ENCODE measurements at regions not wholly inside any gene's neighbourhood (a gene's known extent, or its start where the extent isn't known, plus 50 kb on each side); places are given as distances from the start of the nearest gene placed in this dataset.

DNA sequence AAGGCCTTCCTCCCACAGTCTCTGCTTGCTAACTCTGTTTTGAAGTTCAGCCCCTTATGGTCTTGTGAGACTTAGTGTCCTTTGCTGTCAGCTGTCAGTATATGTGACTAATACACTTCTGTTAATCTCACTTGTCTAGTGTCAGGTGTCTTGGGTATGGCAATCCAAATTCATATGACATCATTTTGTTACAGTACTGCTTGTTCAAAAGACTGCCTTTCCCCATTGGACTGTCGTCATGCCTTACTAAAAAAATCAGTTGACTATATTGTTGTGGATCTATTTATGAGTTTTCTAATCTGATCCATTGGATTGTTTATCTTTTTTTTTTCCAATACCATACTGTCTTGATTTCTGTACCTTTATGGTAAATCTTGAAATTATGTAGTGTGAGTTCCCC, 611.4 kb upstream of the HS6ST1 start:
- no peak for DNase-seq
- H3K4me3 Mint-ChIP-seq = no peak overlapping the region
- H3K27ac Mint-ChIP-seq = no peak overlapping the region
- H3K27me3 Mint-ChIP-seq = peaks cover 2% of the 10 kb centered on the region
- intact Hi-C loops (cut with micrococcal nuclease) = no loop called here
- no peaks in the 10 kb centered on the region for H3K4me1 Mint-ChIP-seq
- no peaks in the 10 kb centered on the region for H3K36me3 Mint-ChIP-seq (ENCODE audit: low read depth)
- H3K9me3 Mint-ChIP-seq = no peaks in the 10 kb centered on the region

DNA sequence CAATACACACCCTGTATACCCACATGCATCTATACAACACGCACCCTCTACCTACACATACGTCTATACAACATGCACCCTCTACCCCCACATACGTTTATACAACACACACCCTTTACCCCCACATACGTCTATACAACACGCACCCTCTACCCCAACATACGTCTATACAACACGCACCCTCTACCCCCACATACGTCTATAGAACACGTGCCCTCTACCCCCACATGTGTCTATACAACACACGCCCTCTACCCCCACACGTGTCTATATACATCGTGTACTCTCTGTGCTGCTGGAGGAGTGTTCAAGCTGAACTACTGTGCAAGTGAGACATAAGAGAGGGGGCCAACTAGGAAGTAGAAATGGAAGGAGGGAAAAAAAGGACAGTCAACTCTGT, 621.7 kb upstream of the HS6ST1 start:
- no peak overlapping the region for H3K4me3 Mint-ChIP-seq
- H3K4me1 Mint-ChIP-seq = no peaks in the 10 kb centered on the region
- no peaks in the 10 kb centered on the region for H3K36me3 Mint-ChIP-seq (ENCODE audit: low read depth)
- no peak for DNase-seq
- H3K27ac Mint-ChIP-seq = no peak overlapping the region
- H3K27me3 Mint-ChIP-seq = no peaks in the 10 kb centered on the region
- no peaks in the 10 kb centered on the region for H3K9me3 Mint-ChIP-seq
- intact Hi-C loops (cut with micrococcal nuclease) = no loop called here

DNA sequence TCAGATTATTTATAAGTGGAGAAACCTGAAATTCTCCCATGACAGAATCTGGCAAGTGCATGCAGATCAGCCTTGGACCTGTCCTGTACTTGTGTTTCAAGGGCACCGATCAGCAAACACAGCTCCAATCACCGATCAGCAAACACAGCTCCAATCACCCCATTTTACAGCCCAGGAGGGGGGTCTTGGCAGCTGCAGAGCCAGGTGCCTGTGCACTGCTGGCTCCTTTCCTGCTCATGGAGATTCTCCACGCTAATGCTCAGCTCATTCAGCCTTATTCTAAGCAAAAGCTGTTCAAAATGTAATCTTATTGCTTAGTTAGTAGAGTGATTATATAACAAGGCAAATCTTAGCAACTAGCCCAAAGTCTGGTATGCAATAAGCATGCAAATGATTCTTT, 623.1 kb upstream of the HS6ST1 start:
- Mint-ChIP-seq H3K36me3 (ENCODE audit: low read depth) (no peaks in the 10 kb centered on the region), H3K4me1 (no peaks in the 10 kb centered on the region), H3K9me3 (peaks cover 4% of the 10 kb centered on the region), H3K27me3 (no peaks in the 10 kb centered on the region), H3K27ac (no peak overlapping the region), H3K4me3 (no peak overlapping the region)
- no peak for DNase-seq
- intact Hi-C loops (cut with micrococcal nuclease) = no loop called here

DNA sequence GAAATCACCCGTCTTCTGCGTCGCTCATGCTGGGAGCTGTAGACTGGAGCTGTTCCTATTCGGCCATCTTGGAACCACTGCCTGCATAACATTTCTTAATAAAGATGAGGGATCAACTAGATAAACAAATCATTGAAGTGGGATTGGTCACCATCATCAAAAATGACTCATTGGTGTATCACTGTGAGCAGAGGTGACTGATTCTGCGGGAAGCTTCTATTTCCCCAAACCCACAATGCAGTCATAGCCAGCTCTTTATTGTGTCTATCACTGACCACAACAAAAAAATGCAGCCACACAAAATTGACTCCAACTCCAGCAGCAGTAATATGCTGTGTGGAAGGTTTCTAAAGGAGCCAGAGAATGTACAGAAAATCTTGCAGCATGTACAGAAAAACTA, 630.7 kb upstream of the HS6ST1 start:
- H3K9me3 Mint-ChIP-seq = peaks cover 4% of the 10 kb centered on the region
- H3K4me3 Mint-ChIP-seq = no peak overlapping the region
- H3K27me3 Mint-ChIP-seq = no peaks in the 10 kb centered on the region
- no peak for DNase-seq
- no peaks in the 10 kb centered on the region for H3K36me3 Mint-ChIP-seq (ENCODE audit: low read depth)
- no peaks in the 10 kb centered on the region for H3K4me1 Mint-ChIP-seq
- no peak overlapping the region for H3K27ac Mint-ChIP-seq
- intact Hi-C loops (cut with micrococcal nuclease) = no loop called here

DNA sequence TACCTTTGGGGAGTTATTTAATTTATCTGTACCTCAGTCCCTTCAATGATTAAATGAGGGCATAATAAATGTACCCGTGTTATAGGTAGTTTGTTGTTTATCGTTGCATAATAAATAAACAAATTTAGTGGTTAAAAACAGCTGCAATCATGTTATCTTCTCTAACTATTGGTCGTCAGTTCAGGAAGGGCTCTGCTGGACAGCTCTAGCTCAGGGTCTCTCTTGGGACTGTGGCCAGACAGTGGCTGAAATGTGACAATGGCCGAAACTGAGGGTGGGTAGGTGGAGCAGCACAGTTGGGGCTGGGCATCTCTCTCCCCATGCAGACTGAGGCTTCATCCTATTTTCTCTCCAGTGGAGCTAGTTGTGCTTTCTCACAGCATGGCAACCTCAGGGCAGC, 632.1 kb upstream of the HS6ST1 start:
- Mint-ChIP-seq H3K9me3 (peaks cover 4% of the 10 kb centered on the region), H3K36me3 (ENCODE audit: low read depth) (no peaks in the 10 kb centered on the region)
- intact Hi-C loops (cut with micrococcal nuclease) = no loop called here

DNA sequence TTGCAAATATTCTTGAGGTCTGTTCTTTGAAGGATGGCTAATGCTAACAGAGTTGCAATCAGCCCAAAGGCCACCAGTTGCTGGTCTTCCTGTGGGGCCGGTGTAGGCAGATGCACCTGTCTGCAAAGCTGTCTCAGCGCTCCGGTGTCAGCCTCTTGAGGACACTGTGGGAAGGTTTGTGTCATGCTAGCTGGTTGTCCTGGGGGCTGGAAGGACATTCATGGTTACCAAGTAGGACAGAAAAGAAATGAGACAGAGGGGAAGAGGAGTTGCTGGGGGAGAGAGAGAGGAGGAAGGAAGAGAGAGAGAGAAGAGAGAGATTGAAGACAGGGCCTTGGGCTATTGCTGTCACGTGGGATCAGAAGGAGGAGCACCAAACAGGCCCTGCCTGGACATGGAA, 639.6 kb upstream of the HS6ST1 start:
- intact Hi-C loops (cut with micrococcal nuclease) = no loop called here
- H3K36me3 Mint-ChIP-seq (ENCODE audit: low read depth) = no peaks in the 10 kb centered on the region
- no peaks in the 10 kb centered on the region for H3K4me1 Mint-ChIP-seq
- no peak overlapping the region for H3K27ac Mint-ChIP-seq
- peaks cover 3% of the 10 kb centered on the region for H3K9me3 Mint-ChIP-seq
- no peak overlapping the region for H3K4me3 Mint-ChIP-seq
- no peak for DNase-seq
- H3K27me3 Mint-ChIP-seq = no peaks in the 10 kb centered on the region

More for the DNA sequence above, 632.1 kb upstream of the HS6ST1 start:
- H3K4me1 Mint-ChIP-seq = no peaks in the 10 kb centered on the region
- H3K4me3 Mint-ChIP-seq = no peak overlapping the region
- no peaks in the 10 kb centered on the region for H3K27me3 Mint-ChIP-seq
- H3K27ac Mint-ChIP-seq = no peak overlapping the region
- no peak for DNase-seq

DNA sequence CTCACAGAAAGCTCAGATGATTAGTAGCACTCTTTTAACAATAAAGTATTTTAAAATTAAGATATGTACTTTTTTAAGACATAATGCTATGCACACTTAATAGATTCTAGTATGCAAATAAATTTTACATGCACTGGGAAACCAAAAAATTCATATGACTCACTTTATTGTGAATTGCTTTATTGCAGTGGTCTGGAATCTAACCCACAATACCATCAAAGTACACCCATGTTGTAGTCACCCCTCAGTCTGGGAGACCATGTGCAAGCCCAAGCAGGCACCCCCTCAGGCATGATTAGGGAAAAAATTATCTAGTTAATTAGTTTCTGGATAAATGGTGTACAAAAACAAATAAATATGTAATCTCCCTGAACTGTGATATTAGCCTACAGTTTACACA, 649.0 kb upstream of the HS6ST1 start:
- intact Hi-C loops (cut with micrococcal nuclease) = no loop called here

DNA sequence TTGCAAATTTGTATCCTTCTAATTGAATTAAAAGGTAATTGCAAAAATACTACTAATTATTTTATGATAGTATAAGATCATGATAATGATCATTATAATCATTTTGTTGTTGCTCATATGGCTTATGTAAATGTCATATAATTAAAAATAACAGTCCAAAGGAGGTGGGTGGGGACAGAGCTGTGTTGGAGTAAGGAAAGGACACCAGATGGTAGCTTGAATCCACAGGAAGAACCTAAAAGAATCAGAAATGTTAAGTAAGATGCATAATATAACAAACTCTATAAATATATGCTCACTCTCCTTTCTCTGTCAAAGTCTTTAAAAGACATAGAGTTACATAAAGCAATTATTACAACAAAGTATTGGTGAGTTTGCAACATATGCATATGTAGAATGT, 650.7 kb upstream of the HS6ST1 start:
- Mint-ChIP-seq H3K4me1 (peaks cover 2% of the 10 kb centered on the region), H3K4me3 (no peak overlapping the region), H3K9me3 (no peaks in the 10 kb centered on the region), H3K27me3 (no peaks in the 10 kb centered on the region), H3K27ac (no peak overlapping the region), H3K36me3 (ENCODE audit: low read depth) (no peaks in the 10 kb centered on the region)
- intact Hi-C loops (cut with micrococcal nuclease) = no loop called here
- no peak for DNase-seq

More for the DNA sequence above, 649.0 kb upstream of the HS6ST1 start:
- no peak for DNase-seq
- Mint-ChIP-seq H3K27ac (no peak overlapping the region), H3K36me3 (ENCODE audit: low read depth) (no peaks in the 10 kb centered on the region), H3K27me3 (no peaks in the 10 kb centered on the region), H3K4me3 (no peak overlapping the region), H3K4me1 (peaks cover 2% of the 10 kb centered on the region), H3K9me3 (peaks cover 4% of the 10 kb centered on the region)

DNA sequence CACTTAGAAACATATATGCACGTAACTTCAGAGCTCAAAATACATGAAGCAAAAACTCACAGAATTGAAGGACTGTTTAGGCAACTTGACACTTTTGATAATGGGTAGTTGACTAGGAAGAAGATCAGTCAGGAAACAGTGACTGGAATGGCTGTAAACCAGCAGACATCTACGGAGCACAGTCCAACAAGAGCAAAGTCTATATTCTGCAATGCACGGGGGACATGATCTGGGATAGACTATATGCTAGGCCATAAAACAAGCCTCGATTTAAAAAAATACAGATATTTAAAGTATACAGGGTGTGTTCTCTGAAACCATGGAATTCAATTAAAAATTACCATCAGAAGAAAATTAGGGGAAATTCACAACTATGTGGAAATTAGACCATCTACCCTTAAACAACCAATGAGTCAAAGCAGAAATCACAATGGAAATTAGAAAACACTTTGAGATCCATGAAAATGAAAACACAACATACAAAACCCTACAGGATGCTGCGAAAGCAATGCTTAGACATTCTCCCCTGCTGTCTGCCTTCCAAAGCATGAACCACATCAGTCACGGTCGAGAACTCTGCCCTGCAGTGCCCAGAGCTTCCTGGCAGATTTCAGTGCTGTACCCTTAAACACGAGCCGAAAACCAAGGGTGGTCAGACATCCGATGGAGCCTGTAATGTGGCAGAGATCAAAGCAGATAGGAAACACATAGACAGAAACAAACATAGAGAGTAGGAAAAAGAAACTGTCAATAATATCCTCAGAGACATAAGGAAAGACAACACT, 651.9 kb upstream of the HS6ST1 start:
- Mint-ChIP-seq H3K9me3 (no peaks in the 10 kb centered on the region), H3K4me1 (peaks cover 2% of the 10 kb centered on the region), H3K4me3 (no peak overlapping the region), H3K36me3 (ENCODE audit: low read depth) (no peaks in the 10 kb centered on the region), H3K27ac (no peak overlapping the region), H3K27me3 (no peaks in the 10 kb centered on the region)
- DNase-seq = no peak
- intact Hi-C loops (cut with micrococcal nuclease) = no loop called here

DNA sequence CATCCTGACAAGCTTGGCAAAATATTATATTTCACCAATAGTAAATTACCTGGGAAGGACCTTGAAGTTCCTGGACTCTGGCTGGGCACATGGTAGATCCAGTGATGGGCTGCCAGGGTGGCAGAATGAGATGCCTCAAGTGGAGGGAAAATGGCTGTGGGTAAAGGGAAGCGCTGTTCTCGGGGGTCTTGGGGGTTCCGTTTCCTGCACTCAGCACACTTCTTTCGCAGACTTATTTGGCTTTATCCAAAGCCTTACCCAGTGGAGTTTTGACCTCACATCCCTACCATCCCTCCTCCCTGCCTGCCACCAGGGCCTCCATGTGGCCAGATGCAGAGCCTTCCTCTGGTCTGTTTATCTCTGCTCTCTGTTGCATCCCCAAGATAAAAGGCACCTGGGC, 654.9 kb upstream of the HS6ST1 start:
- no peak for DNase-seq
- no peak overlapping the region for H3K27ac Mint-ChIP-seq
- H3K9me3 Mint-ChIP-seq = no peaks in the 10 kb centered on the region
- intact Hi-C loops (cut with micrococcal nuclease) = no loop called here
- H3K4me1 Mint-ChIP-seq = peaks cover 2% of the 10 kb centered on the region
- no peaks in the 10 kb centered on the region for H3K27me3 Mint-ChIP-seq
- no peak overlapping the region for H3K4me3 Mint-ChIP-seq
- no peaks in the 10 kb centered on the region for H3K36me3 Mint-ChIP-seq (ENCODE audit: low read depth)

DNA sequence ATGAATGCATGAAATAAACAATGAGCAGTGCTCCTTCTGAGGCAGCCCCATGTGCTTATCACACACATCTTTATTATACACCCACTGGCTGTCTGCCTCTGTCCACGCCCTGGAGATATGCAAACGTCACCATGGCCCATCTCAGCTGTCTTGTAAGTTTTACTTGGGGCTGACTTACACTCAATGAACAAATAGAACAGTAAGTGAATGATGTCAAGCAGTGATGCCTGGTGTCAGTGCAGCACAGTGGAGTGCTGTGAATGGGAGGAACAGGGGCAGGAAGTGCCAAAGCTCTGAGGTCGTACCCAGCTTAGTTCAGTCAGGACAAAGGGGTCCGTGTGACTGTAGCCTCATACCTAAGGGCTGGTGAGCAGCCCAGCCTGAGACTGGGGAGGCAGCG, 659.5 kb upstream of the HS6ST1 start:
- Mint-ChIP-seq H3K36me3 (ENCODE audit: low read depth) (no peaks in the 10 kb centered on the region), H3K27ac (no peak overlapping the region), H3K4me3 (no peak overlapping the region), H3K4me1 (no peaks in the 10 kb centered on the region), H3K9me3 (no peaks in the 10 kb centered on the region), H3K27me3 (no peaks in the 10 kb centered on the region)
- no peak for DNase-seq
- intact Hi-C loops (cut with micrococcal nuclease) = no loop called here

DNA sequence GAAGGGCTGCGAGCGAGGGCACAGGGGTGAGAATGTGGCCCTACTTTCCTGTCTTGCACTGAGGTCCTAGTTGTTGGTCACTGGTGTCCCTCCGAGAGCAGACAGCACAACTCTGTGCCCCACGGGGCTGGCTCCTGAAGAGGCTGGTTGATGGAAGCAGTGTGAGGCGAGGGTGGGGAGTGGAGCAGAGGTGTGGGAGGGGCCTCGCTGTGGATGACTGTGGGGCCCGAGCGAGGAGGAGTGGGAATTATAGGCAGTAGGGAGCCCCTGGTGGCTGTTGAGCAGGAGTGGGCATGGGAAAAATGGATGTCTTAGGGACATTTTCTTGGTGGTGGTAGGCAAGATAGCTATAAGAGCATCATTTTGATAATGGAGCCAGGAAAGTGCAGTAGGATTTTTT, 660.5 kb upstream of the HS6ST1 start:
- no peak overlapping the region for H3K4me3 Mint-ChIP-seq

DNA sequence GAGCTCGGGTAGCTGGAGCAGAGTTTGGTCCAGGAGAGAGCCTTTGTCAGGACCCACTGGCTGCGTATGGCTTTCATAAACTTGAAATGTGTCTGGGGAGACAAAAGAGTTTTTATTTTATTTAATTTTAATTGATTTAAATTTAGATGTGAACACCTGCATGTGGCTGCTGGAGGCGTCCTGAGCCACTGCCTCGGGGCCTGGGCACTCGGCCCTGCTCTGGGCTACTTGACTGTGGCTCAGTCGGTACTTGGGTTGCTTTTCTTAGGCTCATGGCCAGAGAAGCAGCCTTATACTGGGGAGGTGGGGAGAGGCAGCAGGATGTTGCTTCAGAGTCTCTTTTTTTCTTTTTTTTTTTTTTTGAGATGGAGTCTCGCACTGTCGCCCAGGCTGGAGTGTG, 661.8 kb upstream of the HS6ST1 start:
- H3K27ac Mint-ChIP-seq = no peak overlapping the region
- no peaks in the 10 kb centered on the region for H3K4me1 Mint-ChIP-seq
- no peaks in the 10 kb centered on the region for H3K36me3 Mint-ChIP-seq (ENCODE audit: low read depth)
- no peaks in the 10 kb centered on the region for H3K27me3 Mint-ChIP-seq
- no peaks in the 10 kb centered on the region for H3K9me3 Mint-ChIP-seq
- no peak overlapping the region for H3K4me3 Mint-ChIP-seq
- intact Hi-C loops (cut with micrococcal nuclease) = no loop called here
- DNase-seq = no peak

More for the DNA sequence above, 660.5 kb upstream of the HS6ST1 start:
- no peaks in the 10 kb centered on the region for H3K9me3 Mint-ChIP-seq
- H3K4me1 Mint-ChIP-seq = no peaks in the 10 kb centered on the region
- no peaks in the 10 kb centered on the region for H3K27me3 Mint-ChIP-seq
- intact Hi-C loops (cut with micrococcal nuclease) = no loop called here
- DNase-seq = no peak
- H3K36me3 Mint-ChIP-seq (ENCODE audit: low read depth) = no peaks in the 10 kb centered on the region
- H3K27ac Mint-ChIP-seq = no peak overlapping the region

DNA sequence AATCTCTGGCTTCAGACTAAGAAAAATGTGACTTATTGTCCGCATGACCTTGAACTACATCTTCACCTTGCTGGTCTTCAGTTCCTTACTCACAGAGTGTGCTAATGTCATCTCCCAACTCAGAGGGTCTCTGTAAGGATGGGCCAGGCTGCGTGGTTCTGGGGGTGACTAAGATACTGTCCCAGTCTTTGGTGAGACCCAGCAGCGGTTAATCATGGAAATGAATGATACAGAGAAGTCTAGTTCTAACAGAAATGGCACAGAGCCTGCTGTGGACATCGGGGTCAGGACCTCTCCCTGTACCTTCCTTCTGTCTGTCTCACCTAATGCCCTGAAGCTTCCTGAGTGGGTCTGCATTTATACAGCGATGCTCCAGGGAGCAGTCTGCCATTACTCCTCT, 662.7 kb upstream of the HS6ST1 start:
- H3K4me1 Mint-ChIP-seq = no peaks in the 10 kb centered on the region
- no peaks in the 10 kb centered on the region for H3K27me3 Mint-ChIP-seq
- intact Hi-C loops (cut with micrococcal nuclease) = no loop called here
- DNase-seq = no peak
- H3K4me3 Mint-ChIP-seq = no peak overlapping the region
- no peaks in the 10 kb centered on the region for H3K9me3 Mint-ChIP-seq
- H3K36me3 Mint-ChIP-seq (ENCODE audit: low read depth) = no peaks in the 10 kb centered on the region
- H3K27ac Mint-ChIP-seq = no peak overlapping the region

DNA sequence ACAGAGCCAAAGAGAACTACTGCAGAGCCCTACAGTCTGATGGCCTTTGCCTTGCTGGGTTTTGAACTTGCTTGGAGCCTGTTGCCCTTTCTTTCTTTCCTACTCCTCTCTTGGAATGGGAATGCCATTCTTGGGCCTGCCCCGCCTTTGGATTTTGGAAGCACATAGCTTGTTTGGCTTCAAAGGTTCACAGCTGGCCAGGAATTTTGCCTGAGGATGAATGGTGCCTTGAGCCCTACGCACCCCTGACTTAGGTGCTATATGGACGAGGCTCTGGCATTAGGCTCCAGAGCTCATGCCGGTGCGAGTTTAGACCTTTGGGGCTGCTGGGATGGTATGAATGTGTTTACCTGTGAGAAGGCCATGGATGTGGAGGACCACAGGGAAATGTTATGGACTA, 663.3 kb upstream of the HS6ST1 start:
- H3K4me1 Mint-ChIP-seq = no peaks in the 10 kb centered on the region
- intact Hi-C loops (cut with micrococcal nuclease) = no loop called here

More for the DNA sequence above, 663.3 kb upstream of the HS6ST1 start:
- no peaks in the 10 kb centered on the region for H3K9me3 Mint-ChIP-seq
- H3K36me3 Mint-ChIP-seq (ENCODE audit: low read depth) = no peaks in the 10 kb centered on the region
- no peak overlapping the region for H3K27ac Mint-ChIP-seq
- DNase-seq = no peak
- H3K27me3 Mint-ChIP-seq = no peaks in the 10 kb centered on the region
- H3K4me3 Mint-ChIP-seq = no peak overlapping the region
